HUES6 (cell line): ENCODE measurements at regions not wholly inside any gene's neighbourhood (a gene's known extent, or its start where the extent isn't known, plus 50 kb on each side); places are given as distances from the start of the nearest gene placed in this dataset.

ENCODE experiments used
- H3K27ac ChIP-seq: 2 replicates; pipeline ENCODE4 v1.7.0; 2013; ENCODE audit warnings: low read depth, mild to moderate bottlenecking, low read length, inconsistent platforms
- H3K27me3 ChIP-seq: 2 replicates; pipeline ENCODE4 v1.6.1; 2013; ENCODE audit warnings: low read length; ENCODE audit not compliant: control insufficient read depth, insufficient read depth
- H3K36me3 ChIP-seq: 2 replicates; pipeline ENCODE4 v1.6.1; 2013; ENCODE audit warnings: low read length; ENCODE audit not compliant: control insufficient read depth, insufficient read depth
- H3K4me1 ChIP-seq: 2 replicates; pipeline ENCODE4 v1.6.1; 2013; ENCODE audit warnings: low read length; ENCODE audit not compliant: control insufficient read depth, insufficient read depth
- H3K4me3 ChIP-seq: 2 replicates; pipeline ENCODE4 v1.5.1; 2013; ENCODE audit warnings: low read depth, low read length
- H3K9ac ChIP-seq: one replicate; pipeline ENCODE4 v1.6.1; 2013; ENCODE audit warnings: mild to moderate bottlenecking, low read length
- H3K9me3 ChIP-seq: 2 replicates; pipeline ENCODE4 v1.6.1; 2013; ENCODE audit warnings: low read depth, low read length; ENCODE audit not compliant: control insufficient read depth, insufficient read depth

DNA sequence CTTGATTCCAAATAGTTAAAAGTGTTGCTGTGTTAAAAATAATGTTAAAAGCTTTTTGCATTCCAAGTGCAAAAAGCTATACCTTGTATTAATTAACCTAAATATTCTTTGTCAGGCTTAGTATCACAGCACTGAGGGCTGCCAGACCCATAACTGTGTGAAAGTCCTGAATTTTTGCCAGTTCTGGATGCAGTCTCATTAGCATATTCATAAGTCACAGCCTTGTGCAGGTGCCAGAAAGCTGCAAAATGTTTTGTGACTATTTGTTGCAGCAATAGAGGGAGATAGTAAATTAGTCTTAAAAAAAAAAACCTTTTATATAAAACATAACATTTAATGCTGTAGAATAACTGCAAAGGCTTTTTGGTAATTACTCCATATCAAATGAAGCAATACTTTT, 56.6 kb downstream of the SLITRK1 start:
- Histone ChIP-seq H3K36me3 (no peaks in the 10 kb centered on the region), H3K27me3 (no peaks in the 10 kb centered on the region), H3K27ac (no peak overlapping the region), H3K4me3 (no peak overlapping the region), H3K9me3 (0 out of 2 replicates have a peak, but pooled peaks cover 3% of the 10 kb centered on the region), H3K4me1 (no peaks in the 10 kb centered on the region), H3K9ac (no peak overlapping the region)

DNA sequence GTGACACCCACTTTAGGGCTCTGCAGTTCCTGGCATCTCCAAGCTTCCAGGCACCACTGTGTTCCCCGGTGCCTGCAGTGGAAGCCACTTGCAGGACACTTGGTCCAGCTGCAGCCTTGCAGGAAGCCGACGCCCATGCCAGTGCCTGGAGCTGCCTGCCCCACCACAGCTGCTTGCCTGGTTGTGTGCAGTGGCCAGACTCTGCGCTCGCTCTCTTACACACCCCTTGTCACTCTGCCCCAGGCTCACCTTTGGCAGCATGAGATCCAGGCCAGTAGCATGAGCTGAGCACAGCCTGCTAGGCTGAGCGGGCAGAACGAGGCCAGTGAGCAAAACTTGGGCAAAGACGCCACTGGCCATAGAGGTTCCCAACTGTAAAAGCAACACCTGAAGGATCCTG, 57.7 kb downstream of the SLITRK1 start:
- Histone ChIP-seq H3K27ac (no peak overlapping the region), H3K9ac (no peak overlapping the region), H3K4me3 (no peak overlapping the region), H3K36me3 (no peaks in the 10 kb centered on the region), H3K9me3 (0 out of 2 replicates have a peak, but pooled peaks cover 3% of the 10 kb centered on the region), H3K27me3 (no peaks in the 10 kb centered on the region), H3K4me1 (no peaks in the 10 kb centered on the region)

DNA sequence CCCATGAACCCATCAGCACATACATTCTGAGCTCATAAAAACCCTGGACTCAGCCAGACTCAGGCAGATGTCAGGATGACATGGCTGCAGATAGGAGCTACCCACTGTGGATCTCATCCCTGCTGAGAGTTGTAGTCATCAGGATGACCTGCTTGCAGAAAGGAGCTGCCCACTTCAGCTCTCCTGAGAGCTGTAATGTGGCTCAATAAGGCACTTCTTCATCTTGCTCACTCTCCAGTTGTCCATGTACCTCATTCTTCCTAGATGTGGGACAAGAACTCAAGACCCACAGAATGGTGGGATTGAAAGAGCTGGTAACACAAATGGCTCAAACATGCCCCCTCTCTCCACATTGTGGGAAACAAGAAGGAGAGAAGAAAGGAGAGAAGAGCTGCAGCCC, 58.2 kb downstream of the SLITRK1 start:
- Histone ChIP-seq H3K9ac (no peak overlapping the region), H3K4me1 (no peaks in the 10 kb centered on the region), H3K4me3 (no peak overlapping the region), H3K27me3 (no peaks in the 10 kb centered on the region), H3K36me3 (no peaks in the 10 kb centered on the region), H3K9me3 (0 out of 2 replicates have a peak, but pooled peaks cover 3% of the 10 kb centered on the region), H3K27ac (no peak overlapping the region)

DNA sequence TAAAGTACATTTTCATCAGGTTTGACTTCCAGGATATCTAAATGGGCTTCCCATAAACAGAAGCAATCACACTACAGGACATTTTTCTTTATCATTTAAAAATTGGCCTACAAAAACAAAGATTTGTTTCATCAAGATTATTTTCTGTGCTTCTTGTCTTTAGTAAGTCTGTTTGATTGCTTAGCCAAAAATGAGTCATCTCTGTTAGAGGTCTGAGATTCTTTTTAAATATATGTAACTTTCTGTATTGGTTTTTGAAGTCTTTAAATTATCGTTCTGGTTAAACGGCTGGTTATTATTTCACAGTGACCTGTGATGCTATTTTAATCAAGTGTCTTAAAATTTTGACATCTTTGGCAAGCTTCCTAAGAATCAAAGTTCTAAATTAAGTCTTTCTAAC, 62.7 kb downstream of the SLITRK1 start:
- Histone ChIP-seq H3K4me3 (no peak overlapping the region), H3K27ac (no peak overlapping the region), H3K9ac (no peak overlapping the region), H3K4me1 (no peaks in the 10 kb centered on the region), H3K36me3 (no peaks in the 10 kb centered on the region), H3K27me3 (no peaks in the 10 kb centered on the region), H3K9me3 (0 out of 2 replicates have a peak, but pooled peaks cover 6% of the 10 kb centered on the region)

DNA sequence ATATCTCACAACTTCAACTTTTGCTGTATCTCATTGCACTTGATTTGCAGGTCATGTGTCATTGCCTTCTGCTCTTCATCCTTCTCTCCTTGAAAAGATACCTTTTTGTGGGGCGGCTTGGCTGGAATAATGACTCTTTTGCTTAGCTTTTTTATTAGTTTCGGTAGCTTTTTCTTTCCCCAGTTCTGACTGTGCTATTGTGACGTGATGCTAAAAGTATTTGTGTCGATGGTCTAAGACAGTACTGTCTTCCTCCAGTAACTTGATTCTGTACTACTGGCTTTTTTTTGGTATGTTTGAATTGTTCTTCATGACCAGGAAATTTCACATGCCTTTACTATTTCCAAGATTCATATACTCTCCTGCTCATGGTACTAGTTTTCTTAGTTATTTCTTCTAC, 63.1 kb downstream of the SLITRK1 start:
- no peak overlapping the region for H3K9ac ChIP-seq
- H3K4me1 ChIP-seq = no peaks in the 10 kb centered on the region
- 0 out of 2 replicates have a peak, but pooled peaks cover 3% of the 10 kb centered on the region for H3K9me3 ChIP-seq
- H3K27ac ChIP-seq = no peak overlapping the region
- H3K36me3 ChIP-seq = no peaks in the 10 kb centered on the region
- H3K27me3 ChIP-seq = no peaks in the 10 kb centered on the region
- H3K4me3 ChIP-seq = no peak overlapping the region

GRCh38 chr13:83816081-83816480, 66.2 kb downstream of the SLITRK1 start:
- no peaks in the 10 kb centered on the region for H3K36me3 ChIP-seq
- H3K9me3 ChIP-seq = 0 out of 2 replicates have a peak, but pooled peaks cover 3% of the 10 kb centered on the region
- no peak overlapping the region for H3K9ac ChIP-seq
- no peaks in the 10 kb centered on the region for H3K27me3 ChIP-seq
- no peak overlapping the region for H3K27ac ChIP-seq
- H3K4me1 ChIP-seq = no peaks in the 10 kb centered on the region
- no peak overlapping the region for H3K4me3 ChIP-seq

GRCh38 chr13:83815598-83815997, 66.7 kb downstream of the SLITRK1 start:
- H3K9ac ChIP-seq = no peak overlapping the region
- H3K27ac ChIP-seq = no peak overlapping the region
- H3K4me3 ChIP-seq = no peak overlapping the region
- no peaks in the 10 kb centered on the region for H3K27me3 ChIP-seq
- H3K36me3 ChIP-seq = no peaks in the 10 kb centered on the region
- H3K4me1 ChIP-seq = no peaks in the 10 kb centered on the region
- H3K9me3 ChIP-seq = 0 out of 2 replicates have a peak, but pooled peaks cover 3% of the 10 kb centered on the region

DNA sequence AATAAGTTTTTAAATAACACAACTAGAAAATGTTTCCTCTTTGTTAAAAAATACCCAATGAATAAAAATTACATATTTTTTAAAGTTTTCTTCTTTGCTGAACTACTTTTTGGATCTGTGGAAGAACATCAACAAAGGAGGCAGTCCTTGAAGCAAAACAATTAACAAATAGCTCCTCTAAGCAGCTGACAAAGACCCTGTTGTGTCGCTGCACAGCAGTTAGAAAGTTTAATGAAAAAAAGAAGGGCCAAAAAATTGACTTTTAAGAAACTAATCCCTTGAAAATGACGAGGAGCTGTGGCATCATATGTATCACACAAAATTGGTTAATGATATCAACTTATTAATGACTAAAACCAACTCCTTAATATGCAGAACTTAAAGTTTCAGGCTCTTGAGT, 72.1 kb downstream of the SLITRK1 start:
- no peaks in the 10 kb centered on the region for H3K36me3 ChIP-seq
- H3K9me3 ChIP-seq = 0 out of 2 replicates have a peak, but pooled peaks cover 3% of the 10 kb centered on the region
- no peak overlapping the region for H3K27ac ChIP-seq
- H3K4me3 ChIP-seq = no peak overlapping the region
- H3K9ac ChIP-seq = no peak overlapping the region
- H3K27me3 ChIP-seq = no peaks in the 10 kb centered on the region
- H3K4me1 ChIP-seq = no peaks in the 10 kb centered on the region

GRCh38 chr13:83804356-83804962, 77.8 kb downstream of the SLITRK1 start:
- Histone ChIP-seq H3K4me3 (no peak overlapping the region), H3K4me1 (no peaks in the 10 kb centered on the region), H3K27me3 (no peaks in the 10 kb centered on the region), H3K27ac (no peak overlapping the region), H3K9ac (no peak overlapping the region), H3K36me3 (no peaks in the 10 kb centered on the region), H3K9me3 (no peaks in the 10 kb centered on the region)

DNA sequence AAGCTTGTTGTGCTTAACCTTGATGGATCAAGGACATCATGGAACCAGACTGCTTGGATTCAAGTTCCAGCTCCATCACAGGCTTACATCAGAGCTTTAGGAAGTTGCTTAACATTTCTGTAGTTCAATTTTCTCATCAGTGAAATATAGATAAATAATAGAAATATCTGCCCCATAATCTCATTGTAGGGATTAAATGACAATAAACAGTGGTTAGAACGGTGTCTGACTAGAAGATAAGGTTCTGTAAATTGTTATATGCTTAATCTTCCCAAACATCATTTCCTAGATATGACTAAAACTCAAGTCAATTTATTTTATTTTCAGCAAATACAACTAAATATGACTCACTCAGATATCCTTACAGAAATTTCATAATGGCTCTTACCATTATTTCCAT, 83.5 kb downstream of the SLITRK1 start:
- no peaks in the 10 kb centered on the region for H3K9me3 ChIP-seq
- H3K4me1 ChIP-seq = no peaks in the 10 kb centered on the region
- no peak overlapping the region for H3K9ac ChIP-seq
- H3K27me3 ChIP-seq = no peaks in the 10 kb centered on the region
- H3K4me3 ChIP-seq = no peak overlapping the region
- no peaks in the 10 kb centered on the region for H3K36me3 ChIP-seq
- no peak overlapping the region for H3K27ac ChIP-seq

DNA sequence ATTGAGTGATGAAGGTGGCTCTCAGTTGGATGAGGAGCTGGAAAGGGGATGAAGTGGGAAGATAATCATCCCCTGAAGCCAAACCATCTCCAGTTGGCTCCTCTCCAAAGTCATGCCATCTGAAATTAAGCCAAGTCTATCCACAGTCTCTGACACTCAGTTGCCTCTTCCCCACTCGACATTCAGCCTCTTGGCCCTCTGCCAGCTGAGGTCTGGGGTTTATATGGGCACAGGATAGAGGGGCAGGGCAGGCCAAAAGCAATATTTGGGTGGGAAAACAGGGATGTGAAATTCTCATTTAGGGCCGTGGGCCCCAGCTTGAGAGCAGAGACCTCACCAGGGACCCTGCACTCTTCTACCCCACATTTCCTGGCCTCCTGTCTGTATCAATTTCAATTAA, 85.9 kb downstream of the SLITRK1 start:
- H3K36me3 ChIP-seq = no peaks in the 10 kb centered on the region
- H3K9ac ChIP-seq = no peak overlapping the region
- H3K27ac ChIP-seq = no peak overlapping the region
- no peaks in the 10 kb centered on the region for H3K9me3 ChIP-seq
- no peak overlapping the region for H3K4me3 ChIP-seq
- no peaks in the 10 kb centered on the region for H3K27me3 ChIP-seq
- no peaks in the 10 kb centered on the region for H3K4me1 ChIP-seq
